ENCODE measurements at regions not wholly inside any gene's neighbourhood (a gene's known extent, or its start where the extent isn't known, plus 50 kb on each side); places are given as distances from the start of the nearest gene placed in this dataset.
"Not testable (repeated sequence)": the region's sequence is repeated elsewhere in the genome, so short reads cannot be mapped to it uniquely, and the experiment has no call there.

DNA sequence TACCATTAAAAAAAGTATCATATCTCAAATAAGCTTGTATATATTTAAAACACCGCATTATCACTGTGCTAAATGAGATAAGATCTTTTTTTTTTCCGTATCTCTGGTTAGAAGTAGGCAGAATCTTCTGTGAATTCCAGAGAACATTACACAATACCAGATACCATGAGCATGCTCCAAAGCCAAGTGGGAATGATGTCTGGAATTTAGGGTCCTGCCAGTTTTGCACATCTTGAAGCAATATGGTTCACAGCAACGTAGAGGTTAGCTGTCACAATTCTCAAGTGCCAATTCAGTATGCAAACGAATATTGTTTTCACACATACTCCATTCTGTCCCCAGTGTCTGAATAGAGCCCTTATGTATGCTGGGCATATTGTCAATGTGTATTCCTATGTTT lies 127.5 kb upstream of the NEIL3 start:
- DNase-seq (ENCODE audit: low read depth in 2 of 2): no peak

DNA sequence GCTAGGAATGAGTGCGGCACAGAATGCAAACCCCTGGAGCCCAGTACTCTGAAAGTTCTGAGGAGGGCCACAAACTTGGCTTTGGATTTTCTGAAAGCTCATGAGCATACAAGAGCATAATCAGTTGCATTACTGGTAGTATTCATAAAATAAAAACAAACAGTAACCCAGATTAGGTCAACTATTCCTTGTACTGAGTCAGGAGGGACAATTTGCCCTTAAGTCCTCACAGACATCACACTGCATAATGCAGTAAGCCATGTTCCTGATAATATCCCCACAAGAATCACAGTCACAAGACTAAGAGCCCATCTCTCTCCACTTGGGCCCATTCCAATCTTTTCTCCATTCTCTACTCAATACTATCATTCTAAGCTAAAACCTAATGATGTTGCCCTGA lies 126.9 kb upstream of the NEIL3 start:
- no peak for DNase-seq (ENCODE audit: low read depth in 2 of 2)

DNA sequence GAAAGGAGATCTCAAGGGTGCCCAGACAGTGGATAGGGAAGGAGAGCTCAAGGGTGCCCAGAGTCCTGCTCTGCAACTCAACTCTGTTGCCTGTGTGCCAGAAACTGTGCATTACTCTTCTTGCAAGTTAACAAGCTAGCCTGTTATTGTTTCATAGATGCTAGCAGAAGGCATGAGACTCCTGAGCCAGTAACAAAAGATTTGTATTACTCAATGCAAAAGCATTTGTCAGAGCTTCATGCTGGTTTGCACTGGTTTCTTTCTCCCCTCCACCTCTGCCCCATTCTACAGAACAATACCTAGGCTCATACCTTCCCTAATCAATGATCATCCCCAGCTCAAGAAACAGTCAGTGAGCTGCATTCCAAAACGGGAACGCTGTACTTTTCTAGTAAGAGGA lies 124.5 kb upstream of the NEIL3 start:
- no peak for DNase-seq (ENCODE audit: low read depth in 2 of 2)

- DNase-seq (ENCODE audit: low read depth in 2 of 2): no peak
These were observed 124.1 kb upstream of the NEIL3 start for GRCh38 chr4:177185579-177185978.

DNA sequence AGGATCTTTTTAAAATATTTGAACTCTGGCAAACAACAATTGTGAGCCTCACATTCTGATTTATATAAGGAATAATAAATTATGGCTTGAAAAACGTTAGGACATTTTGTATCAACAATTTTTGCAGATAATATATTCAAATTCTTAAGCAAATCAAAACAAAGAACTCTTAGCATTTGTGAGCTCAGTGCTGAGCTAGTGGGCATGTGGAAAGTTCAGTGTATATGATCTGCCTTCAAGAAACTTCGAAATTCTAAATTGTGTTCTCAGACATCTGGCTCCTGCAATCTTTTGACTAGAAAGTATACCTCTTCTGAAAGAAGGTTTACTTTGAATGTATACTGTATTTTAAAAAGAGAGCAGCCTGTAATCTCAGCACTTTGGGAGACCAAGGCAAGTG lies 122.3 kb upstream of the NEIL3 start:
- DNase-seq (ENCODE audit: low read depth in 2 of 2): no peak

- no peak for DNase-seq (ENCODE audit: low read depth in 2 of 2)
These were observed 118.6 kb upstream of the NEIL3 start for GRCh38 chr4:177190995-177191580.

- DNase-seq (ENCODE audit: low read depth in 2 of 2): no peak
These were observed 118.1 kb upstream of the NEIL3 start for GRCh38 chr4:177191586-177191985.

GRCh38 chr4:177191991-177192390 lies 117.7 kb upstream of the NEIL3 start:
- DNase-seq (ENCODE audit: low read depth in 2 of 2): no peak

DNA sequence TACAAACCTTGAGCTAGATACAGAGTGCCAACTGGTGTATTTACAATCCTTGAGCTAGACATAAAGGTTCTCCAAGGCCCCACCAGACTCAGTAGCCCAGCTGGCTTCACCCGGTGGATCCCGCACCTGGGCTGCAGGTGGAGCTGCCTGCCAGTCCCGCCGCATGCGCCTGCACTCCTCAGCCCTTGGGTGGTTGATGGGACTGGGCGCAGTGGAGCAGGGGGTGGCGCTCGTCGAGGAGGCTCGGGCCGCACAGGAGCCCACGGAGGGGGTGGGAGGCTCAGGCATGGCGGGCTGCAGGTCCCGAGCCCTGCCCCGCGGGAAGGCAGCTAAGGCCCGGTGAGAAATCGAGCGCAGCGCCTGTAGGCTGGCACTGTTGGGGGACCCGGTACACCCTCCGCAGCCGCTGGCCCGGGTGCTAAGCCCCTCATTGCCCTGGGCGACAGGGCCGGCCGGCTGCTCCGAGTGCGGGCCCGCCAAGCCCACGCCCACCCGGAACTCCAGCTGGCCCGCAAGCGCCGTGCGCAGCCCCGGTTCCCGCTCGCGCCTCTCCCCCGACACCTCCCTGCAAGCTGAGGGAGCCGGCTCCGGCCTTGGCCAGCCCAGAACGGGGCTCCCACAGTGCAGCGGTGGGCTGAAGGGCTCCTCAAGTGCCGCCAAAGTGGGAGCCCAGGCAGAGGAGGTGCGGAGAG lies 116.5 kb upstream of the NEIL3 start:
- not testable (repeated sequence) for DNase-seq (ENCODE audit: low read depth in 2 of 2)

- DNase-seq (ENCODE audit: low read depth in 2 of 2): no peak
These were observed 114.8 kb upstream of the NEIL3 start for GRCh38 chr4:177194906-177195305.

DNA sequence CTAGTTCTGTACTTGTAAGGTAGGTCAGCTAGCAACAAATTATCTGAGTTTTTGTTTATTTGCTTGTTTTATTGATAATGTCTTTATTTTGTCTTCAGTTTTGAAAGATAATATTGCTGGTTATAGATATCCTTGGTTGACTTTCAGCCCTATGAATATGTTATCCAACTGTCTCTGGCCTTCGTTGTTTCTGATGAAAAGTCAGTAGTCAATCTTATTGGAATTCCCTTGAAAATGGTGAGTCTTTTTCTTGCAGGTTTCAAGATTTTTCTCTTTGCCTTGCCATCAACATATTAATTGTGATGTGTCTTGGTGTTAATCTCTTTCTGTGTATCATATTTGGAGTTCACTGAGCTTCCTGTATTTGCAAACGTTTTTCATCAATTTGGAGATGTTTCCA lies 113.1 kb upstream of the NEIL3 start:
- DNase-seq (ENCODE audit: low read depth in 2 of 2): no peak

- DNase-seq (ENCODE audit: low read depth in 2 of 2): no peak
These were observed 108.1 kb upstream of the NEIL3 start for GRCh38 chr4:177201614-177202013.

DNA sequence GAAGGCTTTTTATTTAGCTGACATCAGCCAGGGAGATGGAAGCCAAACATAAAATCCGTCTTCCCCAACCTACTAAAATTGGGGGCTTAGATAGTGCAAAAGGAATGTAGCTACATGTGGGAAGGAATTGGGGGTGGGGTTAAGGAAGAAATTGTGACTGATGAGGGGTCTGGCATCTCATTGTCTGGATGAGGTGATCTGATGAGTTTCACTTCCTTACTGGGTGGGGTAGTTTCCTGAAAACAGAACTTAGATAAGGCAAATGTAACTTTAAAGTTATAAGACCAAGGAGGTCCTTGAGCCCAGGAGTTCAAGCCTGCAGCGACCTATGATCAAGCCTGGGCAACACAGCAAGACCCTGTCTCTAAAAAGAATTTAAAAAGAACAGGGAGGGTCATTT lies 105.5 kb upstream of the NEIL3 start:
- DNase-seq (ENCODE audit: low read depth in 2 of 2): no peak

- DNase-seq (ENCODE audit: low read depth in 2 of 2): no peak
These were observed 94.7 kb upstream of the NEIL3 start for GRCh38 chr4:177214935-177215334.

DNA sequence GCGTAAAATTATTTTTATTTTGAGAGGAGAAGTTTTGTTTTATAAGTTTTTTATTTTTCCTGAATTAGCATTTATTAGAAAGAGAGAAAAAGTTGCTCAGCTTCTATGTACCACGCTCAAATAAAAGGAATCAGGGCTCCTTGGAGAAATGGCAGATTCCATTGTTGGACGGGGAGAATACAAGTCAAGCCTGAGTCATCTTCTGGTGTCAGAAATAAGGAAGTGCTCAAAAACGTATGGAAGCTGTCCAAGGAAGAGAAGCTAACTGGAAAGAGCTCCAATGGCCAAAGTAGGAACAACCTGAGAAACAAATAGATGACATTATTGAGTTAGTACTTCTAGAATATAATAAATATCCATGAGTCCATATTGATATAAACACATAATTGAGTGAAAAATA lies 89.3 kb upstream of the NEIL3 start:
- no peak for DNase-seq (ENCODE audit: low read depth in 2 of 2)

DNA sequence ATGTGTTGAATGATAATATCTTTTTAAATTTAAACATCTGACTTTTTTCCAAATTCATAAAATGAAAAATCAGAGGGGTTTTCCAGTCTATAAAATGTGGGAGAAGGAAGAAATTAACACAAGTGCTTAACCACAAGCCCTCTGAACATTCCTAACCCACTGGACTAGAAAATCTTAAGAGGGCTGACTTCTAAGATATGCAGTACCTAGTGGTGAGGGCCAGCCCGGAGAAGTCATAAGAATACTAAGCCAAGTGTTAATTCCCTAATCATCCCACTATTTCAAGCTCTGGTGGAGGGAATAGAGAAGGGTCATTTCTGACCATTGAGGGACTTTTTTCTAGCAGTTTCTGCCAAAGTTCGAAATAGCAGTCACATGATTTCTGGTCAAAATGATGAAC lies 86.9 kb upstream of the NEIL3 start:
- no peak for DNase-seq (ENCODE audit: low read depth in 2 of 2)

- no peak for DNase-seq (ENCODE audit: low read depth in 2 of 2)
These were observed 84.1 kb upstream of the NEIL3 start for GRCh38 chr4:177225605-177226004.

- no peak for DNase-seq (ENCODE audit: low read depth in 2 of 2)
These were observed 82.0 kb upstream of the NEIL3 start for GRCh38 chr4:177227636-177228035.

GRCh38 chr4:177228599-177228998 lies 81.1 kb upstream of the NEIL3 start:
- no peak for DNase-seq (ENCODE audit: low read depth in 2 of 2)

DNA sequence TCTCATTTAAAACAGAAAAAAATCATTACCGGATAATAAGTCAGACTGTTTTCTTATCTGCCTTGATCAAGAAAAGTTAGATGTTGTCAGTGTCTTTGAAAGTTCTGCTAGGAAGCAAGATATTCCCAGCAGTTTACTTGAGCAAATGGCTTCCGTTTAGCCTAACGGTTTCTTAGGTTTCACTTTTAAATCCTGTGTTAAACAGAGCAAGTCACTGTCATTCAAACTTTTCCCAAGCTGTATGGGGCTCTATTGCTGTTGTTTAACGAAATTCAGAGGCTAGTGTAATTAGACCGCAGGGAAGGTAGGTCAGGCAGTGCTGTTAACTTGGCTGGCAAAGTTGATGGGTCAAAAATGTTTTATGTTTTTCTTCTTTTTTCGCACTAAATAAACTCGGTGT lies 80.3 kb upstream of the NEIL3 start:
- DNase-seq (ENCODE audit: low read depth in 2 of 2): no peak

DNA sequence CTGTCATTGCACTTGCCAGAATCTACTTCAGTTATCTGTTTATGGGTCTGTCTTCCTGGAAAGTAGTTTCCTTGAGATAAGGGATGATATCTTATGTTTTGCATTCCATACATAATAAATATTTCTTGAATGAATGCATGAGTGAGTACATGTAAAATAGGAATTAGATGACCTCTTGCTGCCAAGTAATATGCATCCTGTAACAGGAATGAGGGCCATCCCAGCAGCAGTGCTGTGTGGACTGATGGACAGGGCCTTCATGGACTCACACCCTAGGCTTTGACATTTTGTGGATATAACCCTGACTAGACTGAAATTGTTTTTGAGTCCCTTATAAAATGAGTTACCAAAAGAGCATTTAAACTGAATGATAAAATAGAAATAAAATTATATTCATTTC lies 77.2 kb upstream of the NEIL3 start:
- no peak for DNase-seq (ENCODE audit: low read depth in 2 of 2)

DNA sequence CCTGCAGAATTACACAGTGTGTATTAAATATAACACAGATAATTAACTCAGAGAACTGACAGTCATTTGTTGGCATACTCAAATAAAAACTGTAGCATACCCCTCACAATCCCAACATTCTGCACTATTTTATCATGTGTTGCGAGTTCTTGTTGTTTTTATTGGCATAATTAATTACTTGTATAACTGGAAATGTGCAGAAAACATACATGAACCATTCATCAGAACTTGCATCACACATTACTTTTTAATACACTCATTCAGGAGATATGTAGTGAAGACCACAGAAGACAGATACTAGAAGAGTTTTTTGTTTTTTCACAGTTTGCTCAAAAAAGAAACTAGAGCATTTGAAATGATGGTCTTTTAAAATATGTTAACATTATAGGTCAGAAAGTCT lies 74.6 kb upstream of the NEIL3 start:
- DNase-seq (ENCODE audit: low read depth in 2 of 2): no peak

- DNase-seq (ENCODE audit: low read depth in 2 of 2): no peak
These were observed 72.8 kb upstream of the NEIL3 start for GRCh38 chr4:177236886-177237285.

GRCh38 chr4:177237291-177237690 lies 72.4 kb upstream of the NEIL3 start:
- DNase-seq (ENCODE audit: low read depth in 2 of 2): no peak
